ENCODE measurements at regions not wholly inside any gene's neighbourhood (a gene's known extent, or its start where the extent isn't known, plus 50 kb on each side); places are given as distances from the start of the nearest gene placed in this dataset.

- no peak for DNase-seq (ENCODE audit: low read depth)
Measured at GRCh38 chr3:167958141-167958540, 137.6 kb downstream of the GOLIM4 start.

- no peak for DNase-seq (ENCODE audit: low read depth)
Measured at GRCh38 chr3:167952969-167953368, 142.8 kb downstream of the GOLIM4 start.

- DNase-seq (ENCODE audit: low read depth) = no peak
Measured at GRCh38 chr3:167950212-167950611, 145.5 kb downstream of the GOLIM4 start.

GRCh38 chr3:167941234-167941995 is 154.3 kb downstream of the GOLIM4 start:
- DNase-seq (ENCODE audit: low read depth) = peak; percentile 98

GRCh38 chr3:167940241-167940640 is 155.5 kb downstream of the GOLIM4 start:
- peak; percentile 54 for DNase-seq (ENCODE audit: low read depth)

GRCh38 chr3:167938516-167938915 is 157.2 kb downstream of the GOLIM4 start:
- DNase-seq (ENCODE audit: low read depth) = no peak

- DNase-seq (ENCODE audit: low read depth) = no peak
Measured at GRCh38 chr3:167936019-167936418, 159.7 kb downstream of the GOLIM4 start.

GRCh38 chr3:167930453-167930852 is 165.3 kb downstream of the GOLIM4 start:
- no peak for DNase-seq (ENCODE audit: low read depth)

- DNase-seq (ENCODE audit: low read depth) = no peak
Measured at GRCh38 chr3:167929968-167930367, 165.8 kb downstream of the GOLIM4 start.

GRCh38 chr3:167928381-167928780 is 167.3 kb downstream of the GOLIM4 start:
- DNase-seq (ENCODE audit: low read depth) = no peak

- DNase-seq (ENCODE audit: low read depth) = no peak
Measured at GRCh38 chr3:167920747-167921146, 175.0 kb downstream of the GOLIM4 start.

GRCh38 chr3:167919590-167919989 is 176.1 kb downstream of the GOLIM4 start:
- no peak for DNase-seq (ENCODE audit: low read depth)

GRCh38 chr3:167918686-167919085 is 177.0 kb downstream of the GOLIM4 start:
- no peak for DNase-seq (ENCODE audit: low read depth)

GRCh38 chr3:167918008-167918596 is 177.6 kb downstream of the GOLIM4 start:
- no peak for DNase-seq (ENCODE audit: low read depth)

- DNase-seq (ENCODE audit: low read depth) = peak; percentile 57
Measured at GRCh38 chr3:167913219-167913835, 177.8 kb downstream of the SERPINI1 start.

- DNase-seq (ENCODE audit: low read depth) = no peak
Measured at GRCh38 chr3:167909952-167910351, 174.4 kb downstream of the SERPINI1 start.

- no peak for DNase-seq (ENCODE audit: low read depth)
Measured at GRCh38 chr3:167909504-167909896, 174.0 kb downstream of the SERPINI1 start.

- DNase-seq (ENCODE audit: low read depth) = no peak
Measured at GRCh38 chr3:167908746-167909503, 173.4 kb downstream of the SERPINI1 start.

- no peak for DNase-seq (ENCODE audit: low read depth)
Measured at GRCh38 chr3:167908221-167908620, 172.7 kb downstream of the SERPINI1 start.

- DNase-seq (ENCODE audit: low read depth) = no peak
Measured at GRCh38 chr3:167901138-167901537, 165.6 kb downstream of the SERPINI1 start.

GRCh38 chr3:167899093-167899492 is 163.6 kb downstream of the SERPINI1 start:
- no peak for DNase-seq (ENCODE audit: low read depth)

- no peak for DNase-seq (ENCODE audit: low read depth)
Measured at GRCh38 chr3:167898091-167898490, 162.6 kb downstream of the SERPINI1 start.
